H1 (cell line): ENCODE measurements at regions not wholly inside any gene's neighbourhood (a gene's known extent, or its start where the extent isn't known, plus 50 kb on each side); places are given as distances from the start of the nearest gene placed in this dataset.

ENCODE experiments used
- CTCF ChIA-PET: fragments of 300-600 bp; sonication (Branson Sonifier 250); formaldehyde crosslinking; loops from one replicate; lab custom pipeline; 2021; ENCODE audit not compliant: partially characterized antibody; lab: Charles Lee
- POLR2A ChIA-PET: fragments of 300-600 bp; sonication (Branson Sonifier 250); formaldehyde crosslinking; loops from one replicate; lab custom pipeline; 2021; ENCODE audit warnings: inconsistent platforms; ENCODE audit not compliant: partially characterized antibody; lab: Charles Lee
- DNase-seq, 2 experiments: peaks; one replicate each; pipeline versions ENCODE4 v3.0.0 to v3.0.0-alpha.2; 2010 to 2022; ENCODE audit warnings: low spot score in 2 of 2, low read depth in 1 of 2, mixed read lengths in 1 of 2
- FAIRE-seq: peaks from 2 replicates; lab custom pipeline; 2011; peaks lifted over from hg19 to GRCh38; lab: Jason Lieb, UNC
- H2AFZ ChIP-seq: 2 replicates; pipeline ENCODE4 v1.8.1; 2012; ENCODE audit warnings: low read length, inconsistent platforms
- H2AK5ac ChIP-seq: 2 replicates; pipeline ENCODE4 v1.6.1; 2013; ENCODE audit warnings: low read depth, low read length
- H2BK120ac ChIP-seq: replicated peaks from 2 replicates; pipeline ENCODE3; 2013; ENCODE audit warnings: low read depth, low read length, inconsistent platforms
- H2BK12ac ChIP-seq: 2 replicates; pipeline ENCODE4 v1.6.1; 2013; ENCODE audit warnings: low read depth, low read length
- H2BK15ac ChIP-seq: 2 replicates; pipeline ENCODE4 v1.6.1; 2013; ENCODE audit warnings: low read length
- H2BK20ac ChIP-seq: 2 replicates; pipeline ENCODE4 v1.6.1; 2013; ENCODE audit warnings: low read length
- H2BK5ac ChIP-seq: 2 replicates; pipeline ENCODE4 v1.6.1; 2013; ENCODE audit warnings: low read depth, low read length
- H3K14ac ChIP-seq: 2 replicates; pipeline ENCODE4 v1.6.1; 2013; ENCODE audit warnings: inconsistent platforms; ENCODE audit not compliant: insufficient read length
- H3K18ac ChIP-seq: 2 replicates; pipeline ENCODE4 v1.6.1; 2013; ENCODE audit warnings: low read length; ENCODE audit errors: extremely low read depth
- H3K23ac ChIP-seq: 2 replicates; pipeline ENCODE4 v1.6.1; 2013; ENCODE audit warnings: inconsistent platforms; ENCODE audit not compliant: insufficient read length
- H3K23me2 ChIP-seq: 2 replicates; pipeline ENCODE4 v1.6.1; 2013; ENCODE audit warnings: low read depth, low read length
- H3K27ac ChIP-seq: 2 replicates; pipeline ENCODE4 v1.6.1; 2011; ENCODE audit warnings: low read depth, low read length, inconsistent platforms
- H3K27me3 ChIP-seq, 4 experiments: replicated peaks in 1 of 4; 1 replicate in 1 of 4; 2 replicates in 3 of 4; pipeline versions ENCODE4 v1.6.1 to v1.8.1; 2011 to 2013; ENCODE audit warnings: low read length in 3 of 4, mild to moderate bottlenecking in 3 of 4, inconsistent platforms in 2 of 4, mixed read lengths in 2 of 4, moderate library complexity in 1 of 4; ENCODE audit not compliant: control insufficient read depth in 3 of 4, insufficient read depth in 3 of 4; ENCODE audit errors: extremely low read depth in 1 of 4
- H3K36me3 ChIP-seq, 4 experiments: 2 replicates each; pipeline versions ENCODE4 v1.6.1 to v1.8.1; 2011 to 2013; ENCODE audit warnings: mild to moderate bottlenecking in 4 of 4, low read length in 3 of 4, moderate library complexity in 2 of 4, control low read depth in 1 of 4, inconsistent platforms in 1 of 4; ENCODE audit not compliant: insufficient read depth in 4 of 4, control insufficient read depth in 2 of 4
- H3K4ac ChIP-seq: replicated peaks from 2 replicates; pipeline ENCODE3; 2013; ENCODE audit warnings: low read length, low read depth, mixed read lengths, inconsistent platforms; ENCODE audit not compliant: insufficient read length
- H3K4me1 ChIP-seq, 4 experiments: replicated peaks in 1 of 4; 1 replicate in 1 of 4; 2 replicates in 3 of 4; pipeline versions ENCODE4 v1.6.1 to v1.8.1; 2011 to 2013; ENCODE audit warnings: low read length in 3 of 4, inconsistent platforms in 2 of 4, mixed read lengths in 1 of 4; ENCODE audit not compliant: insufficient read depth in 4 of 4, control insufficient read depth in 3 of 4
- H3K4me2 ChIP-seq, 2 experiments: 2 replicates each; pipeline versions ENCODE4 v1.6.1 to v1.8.1; 2011 to 2013; ENCODE audit warnings: low read depth in 2 of 2, low read length in 2 of 2, control low read depth in 1 of 2, inconsistent platforms in 1 of 2, mild to moderate bottlenecking in 1 of 2; ENCODE audit not compliant: insufficient read depth in 1 of 2
- H3K4me3 ChIP-seq, 4 experiments: fragments of 200-600, 300-600 bp in 1 of 4; sonication (generic), shearing (Covaris generic), sonication (Bioruptor Twin) in 1 of 4; 2 replicates each; pipeline versions ENCODE4 v1.5.1 to v1.8.1; 2011 to 2016; ENCODE audit warnings: low read length in 4 of 4, low read depth in 3 of 4, control low read depth in 2 of 4, inconsistent platforms in 2 of 4, mild to moderate bottlenecking in 2 of 4, mixed read lengths in 1 of 4, moderate library complexity in 1 of 4; ENCODE audit not compliant: insufficient read depth in 2 of 4; ENCODE audit errors: extremely low read depth in 1 of 4
- H3K56ac ChIP-seq: replicated peaks from 2 replicates; pipeline ENCODE3; 2013; ENCODE audit warnings: low read depth, mild to moderate bottlenecking, mixed read lengths, low read length, inconsistent platforms; ENCODE audit not compliant: insufficient read length
- H3K79me1 ChIP-seq: 2 replicates; pipeline ENCODE4 v1.6.1; 2013; ENCODE audit warnings: low read depth, low read length, control low read depth
- H3K79me2 ChIP-seq, 2 experiments: 2 replicates each; pipeline versions ENCODE4 v1.6.1 to v1.8.1; 2012 to 2013; ENCODE audit warnings: low read length in 2 of 2, mild to moderate bottlenecking in 2 of 2, inconsistent platforms in 1 of 2; ENCODE audit not compliant: insufficient read depth in 2 of 2, control insufficient read depth in 1 of 2
- H3K9ac ChIP-seq, 4 experiments: replicated peaks in 1 of 4; 1 replicate in 1 of 4; 2 replicates in 3 of 4; pipeline versions ENCODE4 v1.6.1 to v1.8.1; 2011 to 2013; ENCODE audit warnings: low read depth in 3 of 4, low read length in 3 of 4, control low read depth in 2 of 4, mild to moderate bottlenecking in 2 of 4, moderate library complexity in 2 of 4, inconsistent platforms in 1 of 4; ENCODE audit errors: extremely low read depth in 1 of 4
- H3K9me3 ChIP-seq, 2 experiments: 2 replicates each; pipeline versions ENCODE4 v1.6.1 to v1.8.1; 2012 to 2013; ENCODE audit warnings: mild to moderate bottlenecking in 2 of 2, moderate library complexity in 2 of 2, control low read depth in 1 of 2, inconsistent platforms in 1 of 2, low read depth in 1 of 2, low read length in 1 of 2, mixed read lengths in 1 of 2; ENCODE audit not compliant: insufficient read depth in 2 of 2
- H4K20me1 ChIP-seq, 2 experiments: replicated peaks in 1 of 2; 2 replicates each; pipeline versions ENCODE3 to v1.8.1; 2011 to 2013; ENCODE audit warnings: inconsistent platforms in 2 of 2, low read length in 2 of 2, mild to moderate bottlenecking in 1 of 2; ENCODE audit not compliant: insufficient read depth in 2 of 2, control insufficient read depth in 1 of 2
- H4K5ac ChIP-seq: 2 replicates; pipeline ENCODE4 v1.6.1; 2013; ENCODE audit warnings: low read length, low read depth, mixed read lengths, inconsistent platforms; ENCODE audit not compliant: insufficient read length
- H4K8ac ChIP-seq: 2 replicates; pipeline ENCODE4 v1.8.0; 2013; ENCODE audit warnings: mild to moderate bottlenecking, moderate library complexity, low read length, inconsistent platforms; ENCODE audit not compliant: insufficient read depth; ENCODE audit errors: extremely low read depth
- H4K91ac ChIP-seq: replicated peaks from 2 replicates; pipeline ENCODE3; 2013; ENCODE audit warnings: low read length, mixed read lengths, inconsistent platforms; ENCODE audit not compliant: insufficient read length
- BCL11A ChIP-seq, 2 experiments: IDR thresholded peaks; one replicate each; pipeline ENCODE4 v1.6.1; 2011; ENCODE audit warnings: low read depth in 2 of 2, low read length in 2 of 2, mild to moderate bottlenecking in 2 of 2
- CBX8 ChIP-seq: fragments of 300-800, 300-1000 bp; sonication (generic); IDR thresholded peaks from 2 replicates; pipeline ENCODE4 v1.7.1; 2016; ENCODE audit warnings: low read depth, low read length, borderline replicate concordance
- CTBP2 ChIP-seq: IDR thresholded peaks from 2 replicates; pipeline ENCODE4 v1.7.0; 2011; ENCODE audit warnings: borderline replicate concordance, mild to moderate bottlenecking, moderate library complexity, mixed read lengths, low read length; ENCODE audit not compliant: insufficient read depth, insufficient read length
- CTCF ChIP-seq, 3 experiments: IDR thresholded peaks; 1 replicate in 2 of 3; 2 replicates in 1 of 3; pipeline versions ENCODE4 v1.5.1 to v1.6.1; 2011; ENCODE audit warnings: low read length in 3 of 3, mild to moderate bottlenecking in 3 of 3, inconsistent platforms in 2 of 3, low read depth in 1 of 3, moderate library complexity in 1 of 3; ENCODE audit not compliant: insufficient read depth in 1 of 3; ENCODE audit errors: control extremely low read depth in 1 of 3
- EP300 ChIP-seq, 2 experiments: IDR thresholded peaks; 1 replicate in 1 of 2; 2 replicates in 1 of 2; pipeline ENCODE4 v1.6.1; 2011 to 2012; ENCODE audit warnings: low read depth in 2 of 2, low read length in 2 of 2, mild to moderate bottlenecking in 2 of 2, borderline replicate concordance in 1 of 2, inconsistent platforms in 1 of 2, moderate library complexity in 1 of 2
- TBP ChIP-seq: IDR thresholded peaks from 2 replicates; pipeline ENCODE4 v1.6.1; 2011; ENCODE audit warnings: low read depth, low read length, improper control_type of control experiment
- TEAD4 ChIP-seq: IDR thresholded peaks from 2 replicates; pipeline ENCODE4 v1.6.1; 2012; ENCODE audit warnings: low read depth, low read length, inconsistent platforms, mixed read lengths
- ZNF274 ChIP-seq: IDR thresholded peaks from 2 replicates; pipeline ENCODE4 v1.7.0; 2012; ENCODE audit warnings: low read length, borderline replicate concordance; ENCODE audit errors: extremely low read depth
- WGBS, 2 experiments: shearing (Covaris generic) in 1 of 2; methylation state at CpG; one replicate each; pipeline versions ENCODE4 v1.1.6 to v1.1.7; 2013 to 2015; ENCODE audit warnings: low lambda C conversion rate in 2 of 2, mixed read lengths in 2 of 2, inconsistent platforms in 1 of 2, low coverage in 1 of 2, missing lambda C conversion rate in 1 of 2; ENCODE audit not compliant: insufficient replicate concordance in 2 of 2, insufficient coverage in 1 of 2, insufficient read length in 1 of 2; ENCODE audit errors: extremely low coverage in 1 of 2, missing lambda C conversion rate in 1 of 2; 5-methylcytosine and 5-hydroxymethylcytosine counted together

DNA sequence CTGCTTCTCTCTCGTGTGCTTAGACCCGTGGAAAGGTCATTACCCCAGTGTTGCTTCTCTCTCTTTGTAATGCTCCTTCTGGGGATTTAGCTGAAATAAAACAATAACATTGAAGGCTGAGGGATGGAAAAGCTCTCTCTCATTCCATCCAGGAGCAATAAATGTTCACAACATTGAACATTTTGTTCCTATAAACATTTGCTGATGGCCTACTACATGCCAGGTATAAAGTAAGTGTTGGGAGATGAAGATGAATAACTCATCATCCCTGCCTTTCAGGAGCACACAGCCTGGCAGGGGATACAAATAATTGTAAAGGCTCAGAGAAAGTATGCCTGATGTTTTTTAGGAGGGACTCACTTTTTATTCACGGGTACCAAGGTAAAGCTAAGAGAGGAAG lies 158.1 kb downstream of the KDR start:
- Histone ChIP-seq H3K4me2 (no peak overlapping the region), H3K27me3 (no peaks in the 10 kb centered on the region; a peak in 2 of 7 replicates), H2BK5ac (no peak overlapping the region), H2BK15ac (no peak overlapping the region), H3K79me1 (no peaks in the 10 kb centered on the region), H2BK120ac (no peak overlapping the region), H3K4ac (no peak overlapping the region), H3K23me2 (no peaks in the 10 kb centered on the region), H4K5ac (no peak overlapping the region), H4K20me1 (no peaks in the 10 kb centered on the region), H3K23ac (no peak overlapping the region), H4K91ac (no peak overlapping the region), H3K79me2 (no peaks in the 10 kb centered on the region), H3K27ac (no peak overlapping the region), H2AK5ac (no peak overlapping the region), H3K4me3 (no peak overlapping the region), H3K4me1 (no peaks in the 10 kb centered on the region), H3K18ac (no peak overlapping the region), H2BK12ac (no peak overlapping the region), H3K9me3 (no peaks in the 10 kb centered on the region), H2BK20ac (no peak overlapping the region), H3K36me3 (no peaks in the 10 kb centered on the region), H3K9ac (no peak overlapping the region), H2AFZ (no peak overlapping the region), H4K8ac (no peak overlapping the region), H3K56ac (no peak overlapping the region), H3K14ac (no peak overlapping the region)
- DNase-seq (no peak), FAIRE-seq (no peak)
- ChIA-PET CTCF (interaction anchor here (0.6 to 1.8 kb wide), 2 partner anchors 20 to 245 kb away, joined by 3 to 5 read pairs; no protein-coding TSS in a partner anchor), POLR2A (no interaction called here)
- TF ChIP-seq CTCF (IDR thresholded peaks at IDR 0.05; ENCODE audit: control extremely low read depth in 1 of 3, insufficient read depth in 1 of 3, low read depth in 1 of 3, low read length in 3 of 3) (no peak), TEAD4 (no peak), CBX8 (no peak), TBP (no peak), CTBP2 (no peak), EP300 (IDR thresholded peaks at IDR 0.05; ENCODE audit: borderline replicate concordance in 1 of 2, low read depth in 2 of 2, low read length in 2 of 2) (no peak), ZNF274 (no peak), BCL11A (IDR thresholded peaks at IDR 0.05; ENCODE audit: low read depth in 2 of 2, low read length in 2 of 2) (no peak)
- WGBS, 2 experiments = 88% methylated on average over 3 of the region's 3 CpGs; no CpG with 5 or more reads in 1 of the 2 experiments
